GM21381 (cell line): ENCODE measurements at regions not wholly inside any gene's neighbourhood (a gene's known extent, or its start where the extent isn't known, plus 50 kb on each side); places are given as distances from the start of the nearest gene placed in this dataset.
"Not testable (repeated sequence)": the region's sequence is repeated elsewhere in the genome, so short reads cannot be mapped to it uniquely, and the experiment has no call there.

Source experiments
- ATAC-seq: cut with Tn5 transposase; IDR thresholded peaks from one replicate; pipeline ENCODE4 v1.9.1; 2021; ENCODE audit warnings: mild to moderate bottlenecking, moderate library complexity; ENCODE audit not compliant: unreplicated experiment

GRCh38 chr5:40165789-40166728 lies 513.7 kb upstream of the PTGER4 start:
- no peak for ATAC-seq

- ATAC-seq: no peak
Measured at GRCh38 chr5:40165106-40165788, 514.5 kb upstream of the PTGER4 start.

GRCh38 chr5:40160435-40160834 lies 519.3 kb upstream of the PTGER4 start:
- no peak for ATAC-seq

- ATAC-seq: no peak
Measured at GRCh38 chr5:40154194-40154593, 525.5 kb upstream of the PTGER4 start.

- ATAC-seq: no peak
Measured at GRCh38 chr5:40150896-40151295, 528.8 kb upstream of the PTGER4 start.

- ATAC-seq: no peak
Measured at GRCh38 chr5:40141896-40142295, 537.8 kb upstream of the PTGER4 start.

GRCh38 chr5:40141418-40141817 lies 538.3 kb upstream of the PTGER4 start:
- ATAC-seq: no peak

DNA sequence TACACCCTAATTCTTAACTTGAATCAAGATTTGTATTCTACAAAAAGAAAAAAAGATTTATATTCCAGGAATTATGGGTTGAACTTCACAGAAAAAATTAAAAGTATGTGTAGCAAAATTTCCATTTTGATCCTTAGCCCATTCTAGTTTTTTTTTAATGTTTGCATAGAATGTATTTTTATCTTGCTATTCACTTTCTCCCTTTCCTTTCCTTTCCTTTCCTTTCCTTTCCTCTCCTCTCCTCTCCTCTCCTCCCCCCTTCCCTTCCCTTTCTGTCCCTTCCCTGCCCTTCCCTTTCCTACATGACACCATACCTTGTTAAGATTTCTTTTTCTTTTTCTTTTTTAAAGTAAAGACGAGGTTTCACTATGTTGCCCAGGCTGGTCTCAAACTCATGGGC lies 542.5 kb upstream of the PTGER4 start:
- ATAC-seq: no peak

DNA sequence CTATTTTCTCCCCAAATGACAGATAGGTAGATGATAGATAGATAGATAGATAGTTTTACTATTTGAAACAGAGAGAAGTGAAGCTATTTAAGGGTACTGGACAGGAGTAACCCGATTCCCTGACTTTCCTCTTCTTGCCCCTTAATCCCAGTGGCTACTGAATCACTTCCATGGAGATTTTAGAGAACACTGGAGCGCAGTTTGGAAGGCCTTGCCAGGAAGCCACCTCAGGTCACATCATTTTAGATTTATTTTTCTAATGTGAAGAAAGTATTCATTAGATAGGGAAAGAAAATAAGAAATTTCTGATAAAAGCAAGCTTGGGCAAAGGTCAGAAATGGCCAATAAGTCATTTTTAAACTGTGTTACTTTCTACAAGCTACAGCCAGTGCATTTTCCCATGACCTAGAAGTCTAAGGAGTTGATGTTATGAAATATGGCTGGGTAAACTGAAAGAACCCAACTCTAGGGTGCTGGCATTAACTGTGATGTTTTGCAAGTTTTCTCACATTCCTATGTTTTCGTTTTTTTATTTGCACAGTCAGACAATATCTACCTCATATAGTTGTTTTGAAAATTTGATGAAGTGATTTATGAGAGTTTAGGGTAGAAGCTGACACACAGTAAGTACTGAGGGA lies 544.7 kb upstream of the PTGER4 start:
- ATAC-seq: no peak

- no peak for ATAC-seq
Measured at GRCh38 chr5:40124367-40124766, 555.3 kb upstream of the PTGER4 start.

DNA sequence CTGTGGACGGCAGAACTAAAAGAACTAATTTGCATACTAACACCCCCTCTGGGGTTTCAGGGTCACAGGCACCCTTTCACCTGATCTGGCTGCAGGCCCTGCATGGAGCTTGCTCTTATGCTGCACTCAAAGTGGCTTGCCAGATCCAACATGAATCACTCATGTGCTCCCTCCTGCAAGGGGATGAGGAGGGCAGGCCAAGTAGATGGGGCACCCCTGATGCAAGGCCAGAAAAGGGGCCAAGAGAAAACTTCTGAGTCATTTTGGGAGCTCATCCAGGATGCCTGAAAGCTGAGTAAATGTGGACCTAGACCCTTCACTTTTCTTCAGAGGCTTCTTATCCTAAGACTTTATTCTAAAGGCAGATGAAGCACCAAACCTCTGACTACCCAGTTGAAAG lies 558.5 kb upstream of the PTGER4 start:
- ATAC-seq: no peak

DNA sequence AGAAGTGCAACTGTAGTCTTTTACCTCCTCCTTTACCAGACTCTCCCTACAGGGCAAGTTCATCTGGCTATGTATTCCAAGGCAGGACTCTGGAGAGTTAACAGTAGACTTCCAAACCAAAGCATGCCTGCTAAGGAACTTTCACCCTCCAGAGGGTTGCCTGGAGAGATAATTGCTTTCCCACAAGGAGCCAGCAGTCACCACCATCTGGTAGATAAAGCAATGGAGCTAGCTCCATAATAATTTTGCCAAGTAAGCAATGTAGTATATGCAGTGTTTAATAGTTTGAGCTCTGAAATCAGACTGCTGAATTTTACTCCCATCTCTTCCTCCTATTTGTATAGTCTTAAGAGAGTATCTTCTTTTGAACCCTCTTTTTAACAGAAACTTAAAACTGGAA lies 566.8 kb upstream of the PTGER4 start:
- no peak for ATAC-seq

GRCh38 chr5:40111036-40111435 lies 568.7 kb upstream of the PTGER4 start:
- not testable (repeated sequence) for ATAC-seq

DNA sequence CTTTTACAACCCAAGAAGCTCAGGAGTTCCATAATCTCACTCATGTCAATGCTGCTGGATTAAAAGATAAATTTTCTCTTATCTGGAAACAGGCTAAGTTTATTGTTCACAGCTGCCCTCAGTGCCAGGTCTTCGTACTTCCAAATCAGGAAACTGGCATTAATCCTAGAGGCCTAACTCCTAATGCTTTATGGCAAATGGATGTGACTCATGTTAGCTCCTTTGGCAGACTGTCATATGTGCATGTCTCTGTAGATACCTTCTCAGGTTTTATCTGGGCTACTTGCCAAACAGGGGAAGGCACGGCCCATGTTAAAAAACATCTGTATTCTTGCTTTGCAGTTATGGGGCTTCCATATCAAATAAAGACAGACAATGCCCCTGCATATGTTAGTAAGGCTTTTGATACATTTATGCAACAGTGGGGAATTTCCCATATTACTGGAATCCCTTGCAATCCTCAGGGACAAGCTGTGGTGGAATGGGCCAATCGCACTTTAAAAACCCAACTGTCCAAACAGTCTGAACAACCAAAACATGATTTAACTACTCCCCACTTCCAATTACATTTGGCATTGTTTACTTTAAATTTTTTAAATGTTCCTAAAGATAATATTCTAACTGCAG lies 570.8 kb upstream of the PTGER4 start:
- not testable (repeated sequence) for ATAC-seq

DNA sequence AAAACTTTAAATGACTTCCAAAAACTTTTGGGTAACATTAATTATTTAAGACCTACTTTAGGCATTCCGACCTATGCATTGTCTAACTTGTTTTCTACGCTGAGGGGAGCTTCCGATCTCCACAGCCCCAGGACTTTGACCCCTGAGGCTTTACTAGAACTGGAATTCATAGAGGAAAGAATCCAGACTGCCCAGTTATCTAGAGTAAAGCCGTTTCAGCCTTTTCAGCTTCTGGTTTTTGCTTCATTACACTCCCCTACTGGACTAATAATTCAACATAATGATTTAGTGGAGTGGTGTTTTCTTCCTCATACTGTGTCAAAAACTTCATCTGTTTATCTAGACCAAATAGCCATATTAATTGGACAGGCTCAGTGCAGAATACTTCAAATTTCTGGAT lies 571.9 kb upstream of the PTGER4 start:
- not testable (repeated sequence) for ATAC-seq

- ATAC-seq: no peak
Measured at GRCh38 chr5:40106847-40107246, 572.9 kb upstream of the PTGER4 start.

DNA sequence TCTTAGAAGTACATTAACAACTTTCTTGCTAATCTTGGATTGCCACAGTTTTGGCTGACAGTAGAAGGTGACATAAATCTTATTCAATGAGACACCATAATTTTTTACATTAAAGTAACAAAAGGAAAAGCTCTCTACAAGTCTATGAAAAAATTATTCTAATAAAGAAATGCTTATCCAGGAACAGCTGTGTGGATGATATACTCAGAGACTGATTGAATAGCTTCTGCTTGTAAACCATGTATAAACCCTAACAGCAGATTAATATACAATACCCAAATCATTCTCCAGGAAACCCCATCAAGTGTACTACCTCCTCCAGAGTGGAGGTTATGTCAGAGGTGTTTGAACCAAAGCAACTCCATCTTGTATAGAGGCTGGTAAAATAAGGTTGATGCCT lies 581.4 kb upstream of the PTGER4 start:
- ATAC-seq: no peak

- ATAC-seq: no peak
Measured at GRCh38 chr5:40093550-40093949, 586.2 kb upstream of the PTGER4 start.

DNA sequence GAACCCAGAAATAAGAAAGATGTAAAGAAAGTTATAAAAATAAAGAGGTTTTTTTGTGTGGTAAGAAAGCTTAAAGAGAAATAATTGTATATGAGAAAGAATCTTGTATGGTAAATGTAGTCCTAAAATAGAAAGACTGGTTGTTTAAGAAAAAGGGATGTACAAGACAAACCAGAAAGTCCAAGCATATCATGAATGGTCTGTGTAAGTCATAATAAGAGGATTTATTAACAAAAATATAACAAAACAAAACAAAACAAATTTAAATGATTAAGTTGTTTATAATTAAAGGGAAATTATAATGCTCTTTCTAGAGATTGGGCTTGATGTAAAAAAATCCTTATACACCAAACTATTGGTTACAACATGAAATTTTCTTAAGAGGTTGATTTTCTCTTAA lies 590.4 kb upstream of the PTGER4 start:
- no peak for ATAC-seq

DNA sequence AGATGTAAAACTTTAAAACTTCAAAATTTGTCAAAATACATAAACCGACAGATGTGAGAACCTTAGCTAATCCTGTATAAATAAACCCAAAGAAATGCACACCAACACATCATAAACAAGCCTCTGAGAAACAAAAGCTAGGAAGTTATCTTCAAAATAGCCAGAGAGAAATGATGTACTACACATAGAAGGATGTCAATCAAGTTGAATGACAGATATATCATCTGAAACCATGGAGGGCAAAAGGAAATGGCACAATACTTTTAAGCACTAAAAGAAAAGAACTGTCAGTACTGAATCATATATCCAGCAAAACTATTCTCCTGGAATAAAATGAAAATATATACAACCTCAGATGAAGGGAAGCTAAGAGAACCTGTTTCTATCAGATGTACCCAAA lies 595.1 kb upstream of the PTGER4 start:
- ATAC-seq: no peak

DNA sequence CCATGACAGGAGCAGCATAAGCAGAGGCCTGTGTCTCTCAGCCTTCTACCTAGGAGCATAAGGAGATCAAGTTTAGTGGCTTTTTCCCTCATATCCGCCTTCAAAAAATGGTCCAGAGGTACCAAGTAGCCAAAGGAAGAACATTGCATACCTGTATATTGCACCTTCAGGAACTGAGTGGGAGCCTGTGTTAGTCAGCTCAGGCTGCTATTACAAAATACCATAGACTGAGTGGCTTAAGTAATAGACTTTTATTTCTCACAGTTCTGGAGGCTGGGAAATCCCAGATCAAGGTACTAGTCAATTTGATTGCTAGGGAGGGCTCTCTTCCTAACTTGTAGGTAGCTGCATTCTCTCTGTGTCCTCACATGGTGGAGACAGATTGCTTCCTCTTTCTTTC lies 597.4 kb upstream of the PTGER4 start:
- no peak for ATAC-seq
